ENCODE measurements at regions not wholly inside any gene's neighbourhood (a gene's known extent, or its start where the extent isn't known, plus 50 kb on each side); places are given as distances from the start of the nearest gene placed in this dataset.

DNA sequence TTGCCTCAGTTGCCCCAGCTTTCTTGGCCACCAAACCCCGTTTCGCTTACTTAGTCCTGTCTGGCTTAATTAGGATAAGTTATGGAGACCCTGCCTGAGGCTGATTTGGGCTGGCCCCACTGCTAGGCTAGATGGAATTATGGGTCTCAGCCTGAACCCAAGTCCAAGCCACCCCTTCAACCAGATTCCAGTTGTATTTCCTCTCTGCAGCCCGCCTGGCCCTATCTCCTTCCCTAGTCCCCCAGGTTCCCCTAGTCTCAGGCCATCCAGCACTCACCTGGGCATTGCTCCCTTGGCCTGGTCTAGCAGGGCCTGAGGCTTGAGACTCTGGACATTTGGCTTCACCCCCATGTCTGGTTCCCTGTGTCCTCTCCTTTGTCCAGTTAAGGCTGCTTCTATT lies 111.7 kb upstream of the IPO9 start:
- TF ChIP-seq, protein P1, sequence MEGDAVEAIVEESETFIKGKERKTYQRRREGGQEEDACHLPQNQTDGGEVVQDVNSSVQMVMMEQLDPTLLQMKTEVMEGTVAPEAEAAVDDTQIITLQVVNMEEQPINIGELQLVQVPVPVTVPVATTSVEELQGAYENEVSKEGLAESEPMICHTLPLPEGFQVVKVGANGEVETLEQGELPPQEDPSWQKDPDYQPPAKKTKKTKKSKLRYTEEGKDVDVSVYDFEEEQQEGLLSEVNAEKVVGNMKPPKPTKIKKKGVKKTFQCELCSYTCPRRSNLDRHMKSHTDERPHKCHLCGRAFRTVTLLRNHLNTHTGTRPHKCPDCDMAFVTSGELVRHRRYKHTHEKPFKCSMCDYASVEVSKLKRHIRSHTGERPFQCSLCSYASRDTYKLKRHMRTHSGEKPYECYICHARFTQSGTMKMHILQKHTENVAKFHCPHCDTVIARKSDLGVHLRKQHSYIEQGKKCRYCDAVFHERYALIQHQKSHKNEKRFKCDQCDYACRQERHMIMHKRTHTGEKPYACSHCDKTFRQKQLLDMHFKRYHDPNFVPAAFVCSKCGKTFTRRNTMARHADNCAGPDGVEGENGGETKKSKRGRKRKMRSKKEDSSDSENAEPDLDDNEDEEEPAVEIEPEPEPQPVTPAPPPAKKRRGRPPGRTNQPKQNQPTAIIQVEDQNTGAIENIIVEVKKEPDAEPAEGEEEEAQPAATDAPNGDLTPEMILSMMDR (IDR thresholded peaks at IDR 0.05) = no peak
- no peak for TF ChIP-seq ZFX (IDR thresholded peaks at IDR 0.05; ENCODE audit: borderline replicate concordance)
- no peak overlapping the region for H3K27ac ChIP-seq

DNA sequence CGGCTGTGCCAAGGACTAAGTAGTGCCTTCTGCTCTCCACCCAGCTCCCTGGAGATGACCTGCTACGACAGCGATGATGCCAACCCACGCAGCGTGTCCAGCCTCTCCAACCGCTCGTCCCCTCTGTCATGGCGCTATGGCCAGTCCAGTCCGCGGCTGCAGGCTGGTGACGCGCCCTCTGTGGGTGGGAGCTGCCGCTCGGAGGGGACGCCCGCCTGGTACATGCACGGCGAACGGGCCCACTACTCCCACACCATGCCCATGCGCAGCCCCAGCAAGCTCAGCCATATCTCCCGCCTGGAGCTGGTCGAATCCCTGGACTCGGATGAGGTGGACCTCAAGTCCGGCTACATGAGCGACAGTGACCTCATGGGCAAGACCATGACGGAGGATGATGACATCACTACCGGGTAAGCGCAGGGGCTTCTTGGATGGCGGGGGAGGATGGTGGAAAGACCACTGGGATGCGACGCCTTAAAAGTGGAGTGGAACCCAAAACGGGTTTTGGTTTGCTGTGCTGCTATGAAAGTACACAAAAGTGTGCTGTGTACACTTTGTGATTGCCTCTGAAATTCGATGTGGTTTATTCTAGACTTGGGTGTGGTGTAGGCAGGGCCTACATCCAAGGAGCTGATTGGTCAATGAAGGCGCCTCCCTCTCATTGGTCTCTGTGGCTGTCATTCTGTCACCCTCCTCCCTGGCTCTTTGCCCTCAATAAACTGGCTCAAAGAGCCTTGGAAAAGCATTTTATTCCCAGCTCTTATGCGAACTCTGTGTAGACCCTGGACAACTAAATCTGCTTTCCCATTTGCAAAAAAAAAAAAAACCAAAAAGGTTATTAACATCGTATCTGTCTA lies 110.4 kb upstream of the IPO9 start:
- no peak overlapping the region for H3K27ac ChIP-seq
- no peak for TF ChIP-seq ZFX (IDR thresholded peaks at IDR 0.05; ENCODE audit: borderline replicate concordance)
- TF ChIP-seq, protein P1 (IDR thresholded peaks at IDR 0.05) = no peak

DNA sequence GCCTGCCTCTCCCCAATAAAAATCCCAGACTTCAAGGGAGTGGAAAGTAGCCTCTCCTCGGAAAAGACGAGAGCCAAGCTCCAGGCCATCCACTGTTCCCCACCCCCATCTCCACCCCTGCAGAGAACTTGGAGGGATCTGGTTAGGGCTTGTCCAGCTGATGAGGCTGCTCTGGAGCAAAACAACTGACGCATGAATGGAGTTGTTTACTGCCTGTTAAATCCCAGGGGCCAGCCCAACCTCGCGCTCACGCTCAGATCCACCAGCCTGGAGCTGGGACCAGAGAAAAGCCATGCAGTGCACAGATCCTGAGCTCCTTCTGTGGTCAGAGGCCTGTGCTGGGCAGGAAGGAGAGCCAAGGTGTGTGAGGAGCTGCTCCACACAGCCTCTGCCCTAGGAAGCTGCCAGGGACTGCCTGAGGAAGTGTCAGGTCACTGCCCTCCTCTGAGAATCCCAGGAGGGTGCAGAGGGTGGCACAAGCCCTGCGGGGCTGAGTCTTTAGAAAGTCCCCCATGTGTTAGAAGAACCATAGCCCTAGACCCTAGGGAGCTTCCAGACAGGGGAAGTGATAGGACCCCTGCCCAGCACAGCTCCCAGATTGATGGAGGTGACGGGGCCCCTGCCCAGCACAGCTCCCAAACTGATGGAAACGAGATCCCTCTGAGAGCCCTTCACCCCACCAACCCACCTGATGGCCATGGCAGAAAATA lies 109.0 kb upstream of the IPO9 start:
- no peak overlapping the region for H3K27ac ChIP-seq
- no peak for TF ChIP-seq ZFX (IDR thresholded peaks at IDR 0.05; ENCODE audit: borderline replicate concordance)
- TF ChIP-seq, protein P1 (IDR thresholded peaks at IDR 0.05) = no peak

DNA sequence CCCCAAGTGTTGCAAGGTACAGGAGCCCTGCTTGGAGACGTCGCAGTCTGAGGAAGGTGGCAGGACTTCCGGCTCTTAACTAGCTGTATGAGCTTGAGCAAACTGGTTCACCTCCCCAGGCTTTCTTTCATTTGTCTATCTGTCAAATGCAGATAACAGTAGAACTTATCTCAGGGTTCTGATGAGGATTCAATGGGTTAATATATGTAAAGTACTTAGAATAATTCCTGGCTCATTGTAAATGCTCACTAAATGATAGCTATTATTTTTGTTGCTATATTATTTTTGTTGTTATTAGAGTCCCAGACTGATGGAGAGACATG lies 108.5 kb upstream of the IPO9 start:
- TF ChIP-seq, protein P1 (IDR thresholded peaks at IDR 0.05) = no peak
- no peak for TF ChIP-seq ZFX (IDR thresholded peaks at IDR 0.05; ENCODE audit: borderline replicate concordance)
- H3K27ac ChIP-seq = no peak overlapping the region

DNA sequence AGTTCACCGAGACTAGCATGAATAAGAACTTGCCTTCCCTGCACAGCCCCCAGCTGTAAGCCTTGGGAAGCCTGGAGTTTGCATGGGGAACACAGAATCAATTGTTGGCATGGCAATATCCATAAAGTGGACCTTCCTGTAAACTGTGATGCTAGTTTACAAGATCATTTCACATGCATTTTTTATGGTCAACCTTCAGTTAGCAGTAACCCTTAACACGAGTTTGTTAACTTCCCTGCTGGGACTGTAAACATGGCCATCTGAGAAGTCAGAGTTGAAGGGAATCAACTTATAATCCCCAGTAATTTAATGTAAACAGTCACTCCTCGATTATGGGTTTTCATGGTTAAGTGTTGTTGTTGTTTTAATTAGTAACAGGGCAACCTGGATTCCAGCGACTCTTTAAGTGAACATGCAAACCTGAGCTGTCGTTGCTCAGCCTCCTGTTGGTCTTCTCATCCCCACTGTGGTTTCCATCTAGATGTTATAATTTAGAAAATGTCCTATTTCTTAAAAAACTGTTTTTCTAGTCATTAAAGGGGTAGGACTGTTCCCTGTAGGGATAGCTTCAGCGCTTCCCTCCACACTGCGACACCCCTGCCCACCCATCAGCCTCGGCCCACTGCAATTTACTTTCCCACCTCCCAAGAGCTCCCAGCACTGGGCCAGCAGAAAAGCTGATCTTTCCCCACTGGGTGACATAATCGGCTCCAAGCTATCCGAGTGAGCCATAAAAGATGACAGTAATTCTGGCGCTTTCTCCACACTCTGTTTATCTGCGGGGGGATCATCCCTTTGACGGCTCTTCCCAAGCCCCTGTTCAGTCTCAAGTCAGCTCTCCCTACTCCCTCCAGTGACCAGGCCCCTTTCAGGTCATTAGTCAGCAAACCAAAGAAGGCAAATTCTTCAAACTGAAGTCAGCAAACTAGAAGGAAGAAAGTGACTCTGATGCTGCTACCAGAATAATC lies 107.6 kb upstream of the IPO9 start:
- no peak for TF ChIP-seq ZFX (IDR thresholded peaks at IDR 0.05; ENCODE audit: borderline replicate concordance)
- TF ChIP-seq, protein P1 (IDR thresholded peaks at IDR 0.05) = no peak
- no peak overlapping the region for H3K27ac ChIP-seq

DNA sequence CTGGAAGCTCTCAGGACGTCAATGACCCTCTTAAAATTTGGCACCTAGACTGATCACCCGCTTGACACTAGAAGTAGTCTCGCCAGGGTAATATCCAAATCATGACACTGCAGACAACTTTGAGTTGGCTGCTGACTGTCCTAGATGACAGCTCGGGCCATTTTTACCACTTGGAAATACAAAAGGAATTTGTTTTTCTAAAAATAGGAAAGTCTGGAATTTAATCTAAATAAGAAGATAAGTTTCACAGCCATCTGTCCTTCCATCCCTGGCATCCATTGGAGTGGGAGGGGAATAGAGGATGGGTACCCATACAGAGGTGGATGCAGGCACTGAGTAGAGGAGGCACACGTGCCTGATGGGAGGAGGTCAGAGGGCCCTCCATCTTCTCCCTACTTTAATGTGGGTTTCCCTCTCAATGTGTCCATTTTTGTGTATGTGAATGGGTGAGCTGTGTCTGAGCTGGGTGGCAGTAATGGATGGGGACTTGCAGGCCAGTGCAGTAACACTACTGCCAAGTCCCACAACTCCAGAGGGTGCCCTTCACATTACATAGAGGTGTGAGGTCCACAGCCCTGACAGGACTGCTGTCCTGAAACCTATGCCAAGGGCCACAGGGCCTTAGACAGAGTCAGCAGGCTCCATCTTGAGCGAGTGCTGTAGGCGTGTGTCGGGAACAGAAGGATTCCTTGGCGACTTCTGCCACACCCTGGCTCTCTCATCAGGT lies 104.8 kb upstream of the IPO9 start:
- no peak overlapping the region for H3K27ac ChIP-seq
- no peak for TF ChIP-seq ZFX (IDR thresholded peaks at IDR 0.05; ENCODE audit: borderline replicate concordance)
- TF ChIP-seq, protein P1 (IDR thresholded peaks at IDR 0.05) = no peak

Measured in 22Rv1 (cell line).